Right lobe of liver (tissue), 6 donors: ENCODE measurements at regions not wholly inside any gene's neighbourhood (a gene's known extent, or its start where the extent isn't known, plus 50 kb on each side); places are given as distances from the start of the nearest gene placed in this dataset.

Source experiments
- ATAC-seq, 4 donors: fragments of 200-7000 bp; cut with Tn5 transposase; one replicate each; pipeline ENCODE4 v1.9.1; 2020; ENCODE audit warnings: mild to moderate bottlenecking in 4 of 4, moderate library complexity in 4 of 4
- DNase-seq, 3 donors: peaks; one replicate each; pipeline ENCODE4 v3.0.0-alpha.2; 2020
- H3K27ac ChIP-seq, 3 donors: fragments of 200-600 bp; one replicate each; pipeline ENCODE4 v1.8.0; 2022
- H3K27me3 ChIP-seq, 2 donors: fragments of 200-600 bp; one replicate each; pipeline ENCODE4 v1.8.0; 2022
- H3K36me3 ChIP-seq, 4 donors: fragments of 200-600 bp; sonication (generic) in 1 of 4; one replicate each; pipeline versions ENCODE4 v1.5.1 to v1.8.0; 2017 to 2022; ENCODE audit warnings: control low read depth in 1 of 4
- H3K4me1 ChIP-seq, 4 donors: fragments of 200-600 bp; sonication (generic) in 1 of 4; one replicate each; pipeline versions ENCODE4 v1.5.1 to v1.8.0; 2017 to 2022; ENCODE audit warnings: control low read depth in 1 of 4
- H3K4me3 ChIP-seq, 3 donors: fragments of 200-600 bp; one replicate each; pipeline ENCODE4 v1.8.0; 2022
- H3K9me3 ChIP-seq, 4 donors: fragments of 200-600 bp; sonication (generic) in 1 of 4; one replicate each; pipeline versions ENCODE4 v1.5.1 to v1.8.0; 2017 to 2022; ENCODE audit warnings: control low read depth in 1 of 4
- CTCF ChIP-seq, 4 donors: fragments of 200-600 bp in 3 of 4; fragments of 450-650 bp in 1 of 4; IDR thresholded peaks; one replicate each; pipeline versions ENCODE4 v1.5.1 to v1.8.0; 2016 to 2022; ENCODE audit warnings: antibody characterized with exemption in 4 of 4, mild to moderate bottlenecking in 2 of 4
- POLR2A ChIP-seq: fragments of 450-650 bp; IDR thresholded peaks from one replicate; pipeline ENCODE4 v1.6.1; 2017; ENCODE audit warnings: antibody characterized with exemption, mild to moderate bottlenecking
- WGBS: methylation state at CpG from one replicate; pipeline ENCODE4 v1.1.6; 2018; ENCODE audit warnings: low coverage, low lambda C conversion rate; ENCODE audit not compliant: insufficient coverage; ENCODE audit errors: missing lambda C conversion rate; 5-methylcytosine and 5-hydroxymethylcytosine counted together
- intact Hi-C, 2 donors: fragments of 100-400 bp; cut with DNase I; formaldehyde crosslinking; loops; one replicate each; pipeline versions ENCODE4 v1.11.2 to v1.14.1; 2022
- donor health status: DM: no; HTN: yes; CAD: no.
- donor health status: DM: no; HTN: no; CAD: no.
- donor health status: DM: no; HTN: no; CAD: no.
- donor health status: DM: no; HTN: yes; CAD: no.
- donor health status: DM: no; HTN: yes; CAD: no.

GRCh38 chr6:2375443-2375842 is 130.0 kb upstream of the GMDS start:
- no peak overlapping the region for H3K27ac ChIP-seq
- WGBS: 73% methylated on average over 11 of the region's 17 CpGs
- no peaks in the 10 kb centered on the region for H3K36me3 ChIP-seq
- no peak for ATAC-seq
- no peaks in the 10 kb centered on the region for H3K27me3 ChIP-seq
- H3K4me1 ChIP-seq: no peaks in the 10 kb centered on the region
- no peaks in the 10 kb centered on the region for H3K9me3 ChIP-seq
- intact Hi-C loops: no loop called here
- no peak overlapping the region for H3K4me3 ChIP-seq
- no peak for TF ChIP-seq POLR2A
- no peak for TF ChIP-seq CTCF (IDR thresholded peaks at IDR 0.05)
- DNase-seq: no peak

DNA sequence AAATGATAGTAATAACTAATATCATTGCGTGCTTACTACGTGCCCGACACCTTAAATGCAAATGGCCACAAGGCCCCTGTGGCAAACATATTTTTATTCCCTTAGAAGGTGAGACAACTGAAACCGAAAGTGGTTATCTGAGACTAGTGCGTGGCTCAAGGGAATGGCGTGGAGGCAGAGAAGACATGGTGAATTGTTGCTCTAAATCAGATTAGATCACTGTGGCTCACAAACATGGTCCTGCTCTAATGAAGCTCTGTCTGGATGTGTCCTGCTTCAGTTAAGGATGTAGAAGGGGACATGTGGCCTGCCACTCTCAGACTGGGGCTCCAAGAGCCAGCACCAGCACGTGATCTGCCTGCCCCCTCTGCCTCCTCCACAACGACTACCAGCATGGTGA is 124.2 kb upstream of the GMDS start:
- WGBS: 97% methylated on average over 5 of the region's 8 CpGs
- no peak for TF ChIP-seq POLR2A
- no peak for TF ChIP-seq CTCF (IDR thresholded peaks at IDR 0.05)

GRCh38 chr6:2363211-2363610 is 117.8 kb upstream of the GMDS start:
- Histone ChIP-seq H3K4me3 (no peak overlapping the region), H3K9me3 (no peaks in the 10 kb centered on the region), H3K36me3 (no peaks in the 10 kb centered on the region), H3K27ac (no peak overlapping the region), H3K4me1 (no peaks in the 10 kb centered on the region), H3K27me3 (no peaks in the 10 kb centered on the region)
- TF ChIP-seq POLR2A (no peak), CTCF (IDR thresholded peaks at IDR 0.05) (no peak)
- whole genome bisulfite sequencing: 76% methylated on average over 3 of the region's 3 CpGs
- intact Hi-C loops: no loop called here
- DNase-seq: no peak
- ATAC-seq: no peak

More for the DNA sequence above, 124.2 kb upstream of the GMDS start:
- Histone ChIP-seq H3K27me3 (no peaks in the 10 kb centered on the region), H3K9me3 (no peaks in the 10 kb centered on the region), H3K4me3 (no peak overlapping the region), H3K36me3 (no peaks in the 10 kb centered on the region), H3K4me1 (no peaks in the 10 kb centered on the region), H3K27ac (no peak overlapping the region)
- no peak for DNase-seq
- intact Hi-C loops: no loop called here
- ATAC-seq: no peak

DNA sequence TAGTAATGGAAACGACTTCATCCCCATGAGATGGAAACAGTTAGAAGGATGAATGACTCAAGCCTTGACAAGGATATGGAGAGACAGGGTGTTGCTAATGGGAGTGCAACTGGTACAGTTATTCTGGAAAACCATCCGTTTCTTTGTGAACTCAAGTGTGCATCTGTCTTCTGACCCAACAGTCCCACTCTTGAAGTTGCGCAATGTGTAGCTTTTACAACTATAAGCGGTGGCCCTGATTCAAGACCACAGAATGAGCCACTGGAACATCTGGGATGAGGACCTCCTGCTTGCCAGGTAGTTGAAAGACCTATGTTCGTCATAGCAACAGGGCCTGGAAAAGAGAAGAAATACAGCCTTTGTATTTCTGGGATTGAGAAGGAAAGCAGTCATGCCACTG is 115.8 kb upstream of the GMDS start:
- Histone ChIP-seq H3K4me3 (no peak overlapping the region), H3K4me1 (no peaks in the 10 kb centered on the region), H3K27me3 (no peaks in the 10 kb centered on the region), H3K9me3 (no peaks in the 10 kb centered on the region), H3K27ac (no peak overlapping the region), H3K36me3 (no peaks in the 10 kb centered on the region)
- TF ChIP-seq POLR2A: no peak
- no peak for TF ChIP-seq CTCF (IDR thresholded peaks at IDR 0.05)
- 88% methylated on average over 5 of the region's 5 CpGs for WGBS
- ATAC-seq (no peak), DNase-seq (no peak)
- intact Hi-C loops: no loop called here

- intact Hi-C loops: no loop called here
- H3K4me1 ChIP-seq: no peaks in the 10 kb centered on the region
- H3K36me3 ChIP-seq: no peaks in the 10 kb centered on the region
- no peak overlapping the region for H3K4me3 ChIP-seq
- TF ChIP-seq POLR2A (no peak), CTCF (IDR thresholded peaks at IDR 0.05) (no peak)
- H3K27me3 ChIP-seq: no peaks in the 10 kb centered on the region
- ATAC-seq (no peak), DNase-seq (no peak)
- 100% methylated on average over 1 of the region's 5 CpGs for WGBS
- H3K9me3 ChIP-seq: no peaks in the 10 kb centered on the region
- H3K27ac ChIP-seq: no peak overlapping the region
These were observed 115.3 kb upstream of the GMDS start for GRCh38 chr6:2360716-2361115.
